HuH-7.5 (cell line): ENCODE measurements at regions not wholly inside any gene's neighbourhood (a gene's known extent, or its start where the extent isn't known, plus 50 kb on each side); places are given as distances from the start of the nearest gene placed in this dataset.

ENCODE experiments used
- DNase-seq: peaks from one replicate; pipeline ENCODE4 v3.0.0; 2011; ENCODE audit warnings: low spot score

DNA sequence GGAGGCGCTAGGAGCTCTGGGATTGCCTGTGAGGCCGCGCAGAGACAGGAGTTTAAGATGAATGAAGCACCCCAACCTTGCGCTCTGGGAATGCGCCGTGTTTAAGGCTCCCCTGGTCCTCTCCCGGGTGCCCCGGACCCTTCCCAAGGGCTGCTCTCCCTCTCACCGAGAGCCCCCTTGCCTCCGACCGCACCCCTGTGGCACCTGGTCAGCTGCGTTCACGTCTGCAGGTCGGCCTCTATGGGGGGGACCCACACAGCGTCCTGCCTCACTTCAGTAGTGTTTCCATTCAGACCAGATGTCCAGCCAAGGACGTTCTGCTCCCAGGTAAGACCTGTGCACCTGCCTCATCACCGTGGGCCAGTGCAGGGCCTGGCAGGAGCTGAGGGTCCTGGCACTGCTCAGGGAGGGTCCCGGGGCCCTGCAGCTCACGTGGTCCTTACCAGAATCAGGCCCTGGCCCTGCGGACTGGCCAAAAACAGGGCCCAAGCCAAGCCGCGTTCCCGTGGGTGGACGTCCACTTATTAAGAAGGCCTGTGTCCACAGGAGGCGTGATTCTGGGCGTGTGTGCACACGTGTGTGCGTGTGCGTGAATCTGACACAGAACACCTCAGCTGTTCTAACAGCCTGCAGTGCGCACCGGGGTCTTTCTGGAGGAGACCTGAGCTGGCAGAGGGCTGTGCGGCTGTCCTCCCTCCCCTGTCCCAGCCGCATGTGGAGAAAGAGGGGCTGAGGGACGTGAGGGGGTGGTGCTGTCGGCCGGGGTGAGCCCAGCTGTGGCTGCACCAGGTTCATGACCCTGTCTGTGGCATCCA is 79.9 kb upstream of the BHLHE23 start:
- no peak for DNase-seq

GRCh38 chr20:63085151-63085861 is 78.5 kb upstream of the BHLHE23 start:
- no peak for DNase-seq

GRCh38 chr20:63084563-63084927 is 77.8 kb upstream of the BHLHE23 start:
- no peak for DNase-seq

DNA sequence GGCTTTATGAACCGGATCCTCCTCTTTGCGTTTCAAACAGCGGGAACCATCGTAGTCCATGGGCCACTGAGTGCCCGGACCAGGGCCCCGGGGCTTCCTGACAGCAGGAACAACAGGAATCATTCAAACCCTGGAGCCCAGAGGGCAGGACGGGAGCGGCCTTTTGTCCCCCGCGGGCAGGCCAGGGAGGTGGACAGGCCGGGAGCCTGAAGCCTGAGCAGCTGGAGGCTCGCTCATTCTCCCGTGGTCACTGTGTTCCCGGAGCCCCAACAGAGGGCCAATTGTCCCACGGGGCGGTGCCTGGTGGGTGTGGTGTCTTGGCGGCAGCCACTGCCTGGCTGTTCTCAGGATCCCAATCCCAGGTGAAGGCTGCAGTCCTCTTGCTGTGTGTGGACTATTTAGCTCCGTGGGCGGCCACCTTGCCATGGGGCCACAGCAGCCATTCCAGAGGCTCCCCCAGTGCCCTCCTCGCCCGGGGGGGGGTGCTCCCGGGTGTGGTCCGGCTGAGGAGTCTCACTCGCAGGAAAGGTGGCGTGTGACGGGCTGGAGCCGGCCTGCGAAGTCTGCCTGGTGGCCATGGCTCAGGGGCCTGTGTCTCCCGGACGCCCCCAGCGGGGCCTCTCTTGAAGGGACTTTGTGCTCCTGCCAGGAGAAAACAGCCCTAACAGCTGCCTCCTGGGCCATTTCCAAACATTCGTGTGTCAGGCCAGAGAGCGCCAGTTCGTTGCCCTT is 77.2 kb upstream of the BHLHE23 start:
- no peak for DNase-seq

DNA sequence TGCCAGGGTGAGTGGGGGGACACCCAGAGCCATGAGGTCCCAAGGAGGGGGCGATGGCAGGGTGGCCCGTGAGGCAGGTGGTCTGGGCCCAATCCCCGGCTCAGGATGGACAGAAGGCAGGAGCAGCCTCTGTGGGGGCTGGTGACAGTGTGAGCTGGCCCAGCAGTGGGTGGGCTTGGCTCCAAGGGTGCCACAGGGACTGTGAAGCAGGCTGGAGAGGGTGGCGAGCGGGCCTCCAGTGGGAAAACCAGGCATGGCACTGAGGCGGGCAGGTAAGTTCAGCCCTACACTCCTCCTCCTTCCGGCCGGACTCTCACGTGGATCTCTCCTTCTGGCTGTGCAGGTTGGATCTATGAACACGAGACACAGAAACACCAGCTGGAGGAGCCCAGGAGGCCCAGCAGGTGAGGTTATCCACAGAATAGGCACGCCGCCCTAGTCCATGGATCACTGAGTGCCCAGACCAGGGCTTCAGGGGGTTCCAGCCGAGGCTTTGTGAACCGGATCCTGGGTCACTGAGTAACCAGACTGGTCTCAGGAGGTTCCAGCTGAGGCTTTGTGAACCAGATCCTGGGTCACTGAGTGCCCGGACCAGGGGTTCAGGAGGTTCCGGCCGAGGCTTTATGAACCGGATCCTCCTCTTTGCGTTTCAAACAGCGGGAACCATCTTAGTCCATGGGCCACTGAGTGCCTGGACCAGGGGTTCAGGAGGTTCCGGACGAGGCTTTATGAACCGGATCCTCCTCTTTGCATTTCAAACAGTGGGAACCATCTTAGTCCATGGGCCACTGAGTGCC is 76.4 kb upstream of the BHLHE23 start:
- no peak for DNase-seq

GRCh38 chr20:63082308-63082938 is 75.7 kb upstream of the BHLHE23 start:
- DNase-seq = peak; percentile 90

- DNase-seq = no peak
Measured at GRCh38 chr20:63081831-63082230, 75.1 kb upstream of the BHLHE23 start.

GRCh38 chr20:63081351-63081750 is 74.6 kb upstream of the BHLHE23 start:
- DNase-seq = no peak

DNA sequence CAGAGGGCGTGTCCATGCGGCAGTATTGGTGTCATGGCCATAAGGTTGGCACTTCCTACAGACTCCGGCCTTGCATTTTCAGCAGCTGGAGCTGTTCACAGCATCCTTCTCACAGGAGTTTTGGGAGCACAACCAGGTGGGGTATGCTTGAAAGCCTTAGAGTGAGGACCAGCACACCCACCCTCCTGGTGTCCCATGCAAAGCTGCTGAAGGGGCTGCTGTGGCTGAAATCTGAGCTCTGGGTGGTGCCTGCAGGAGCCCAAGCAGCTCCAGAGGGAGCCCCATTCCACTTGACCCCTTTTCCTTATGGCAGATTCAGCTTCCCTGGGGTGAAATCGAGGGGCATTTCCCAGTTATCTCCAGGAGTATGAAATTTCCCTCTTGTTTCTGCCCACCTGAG is 74.0 kb upstream of the BHLHE23 start:
- no peak for DNase-seq

- no peak for DNase-seq
Measured at GRCh38 chr20:63080411-63080810, 73.6 kb upstream of the BHLHE23 start.

- no peak for DNase-seq
Measured at GRCh38 chr20:63079971-63080370, 73.2 kb upstream of the BHLHE23 start.

DNA sequence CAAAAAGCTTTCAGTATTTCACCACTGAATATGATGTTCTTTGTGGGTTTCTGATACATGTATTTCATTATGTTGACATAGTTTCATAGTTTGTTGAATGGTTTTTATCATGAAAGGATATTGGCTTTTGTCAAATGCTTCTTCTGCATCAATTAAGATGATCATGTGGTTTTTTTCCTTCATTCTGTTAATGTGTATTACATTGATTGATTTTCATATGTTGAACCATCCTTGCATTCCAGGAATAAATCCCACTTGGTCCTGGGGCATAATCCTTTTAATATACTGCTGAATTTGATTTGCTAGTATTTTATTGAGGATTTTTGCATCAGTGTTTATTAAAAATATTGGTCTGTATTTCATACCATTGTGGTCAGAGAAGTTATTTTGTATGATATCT is 70.9 kb upstream of the BHLHE23 start:
- no peak for DNase-seq

DNA sequence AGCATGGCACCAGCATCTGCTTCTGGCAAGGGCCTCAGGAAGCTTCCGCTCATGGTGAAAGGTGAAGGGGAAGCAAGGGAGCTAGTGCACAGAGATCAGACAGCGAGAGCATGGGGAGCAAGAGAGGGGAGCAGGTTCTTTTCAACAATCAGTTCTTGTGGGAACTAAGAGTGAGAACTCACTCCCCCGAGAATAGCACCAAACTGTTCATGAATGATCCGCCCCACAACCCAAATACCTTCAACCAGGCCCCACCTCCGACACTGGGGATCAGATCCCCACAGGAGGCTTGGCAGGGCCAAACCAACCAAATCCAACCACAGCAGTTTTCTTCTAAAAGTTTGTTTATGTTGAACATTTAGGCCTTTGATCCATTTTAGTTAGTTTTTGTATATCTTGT is 69.7 kb upstream of the BHLHE23 start:
- no peak for DNase-seq

GRCh38 chr20:63074631-63075030 is 67.9 kb upstream of the BHLHE23 start:
- DNase-seq = no peak

GRCh38 chr20:63074182-63074581 is 67.4 kb upstream of the BHLHE23 start:
- DNase-seq = no peak

DNA sequence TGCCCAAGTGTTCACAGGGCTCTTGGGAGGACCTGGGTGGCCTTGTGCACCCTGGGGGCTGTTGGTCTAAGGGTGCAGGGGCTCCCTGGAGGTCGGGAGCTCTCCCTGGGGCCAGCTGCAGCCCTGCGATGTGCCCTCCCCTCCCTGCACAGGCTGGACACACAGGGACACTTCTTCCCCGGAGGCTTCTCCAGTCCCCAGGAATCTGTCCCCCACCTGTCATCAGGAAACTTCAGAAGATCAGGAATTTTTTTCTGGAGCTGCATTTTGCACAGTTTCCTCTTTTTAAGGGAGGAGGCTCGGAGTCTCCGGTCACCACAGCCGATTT is 66.9 kb upstream of the BHLHE23 start:
- no peak for DNase-seq

DNA sequence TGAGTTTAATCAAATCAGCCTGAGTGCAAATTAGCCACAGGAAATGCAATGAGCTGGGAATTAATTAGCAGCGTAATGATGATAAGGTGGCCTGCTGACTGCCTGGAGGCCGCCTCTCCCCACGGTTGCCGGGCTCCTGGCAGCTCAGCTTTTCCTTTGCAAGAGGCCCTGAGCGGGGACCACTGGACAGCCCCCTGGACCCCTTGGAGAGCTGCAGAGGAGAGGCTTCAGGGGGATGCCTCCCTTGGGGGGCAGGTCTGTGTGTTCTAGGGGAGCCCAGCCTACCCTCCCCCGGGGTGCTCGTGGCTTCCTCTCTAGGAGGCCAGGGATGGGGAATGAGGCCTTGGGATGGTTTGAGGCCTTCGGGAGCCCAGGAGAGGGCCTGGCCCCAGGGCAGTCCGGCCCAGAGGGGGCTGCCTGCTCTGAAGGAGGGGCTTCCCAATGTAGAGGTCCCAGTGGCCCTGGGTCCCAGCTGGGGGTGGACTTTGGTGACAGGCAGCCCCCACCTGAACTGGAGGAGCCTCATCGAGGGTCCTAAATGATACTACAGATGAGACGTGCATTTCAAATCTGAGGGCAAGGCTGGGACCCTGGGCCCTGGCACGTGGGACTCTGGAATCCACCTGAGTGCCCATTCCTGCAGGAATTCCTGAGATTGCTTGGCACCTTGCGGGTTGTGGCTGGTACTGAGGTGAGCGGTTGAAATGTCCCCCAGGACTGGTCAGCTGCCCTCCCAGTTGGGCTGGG is 66.4 kb upstream of the BHLHE23 start:
- no peak for DNase-seq

DNA sequence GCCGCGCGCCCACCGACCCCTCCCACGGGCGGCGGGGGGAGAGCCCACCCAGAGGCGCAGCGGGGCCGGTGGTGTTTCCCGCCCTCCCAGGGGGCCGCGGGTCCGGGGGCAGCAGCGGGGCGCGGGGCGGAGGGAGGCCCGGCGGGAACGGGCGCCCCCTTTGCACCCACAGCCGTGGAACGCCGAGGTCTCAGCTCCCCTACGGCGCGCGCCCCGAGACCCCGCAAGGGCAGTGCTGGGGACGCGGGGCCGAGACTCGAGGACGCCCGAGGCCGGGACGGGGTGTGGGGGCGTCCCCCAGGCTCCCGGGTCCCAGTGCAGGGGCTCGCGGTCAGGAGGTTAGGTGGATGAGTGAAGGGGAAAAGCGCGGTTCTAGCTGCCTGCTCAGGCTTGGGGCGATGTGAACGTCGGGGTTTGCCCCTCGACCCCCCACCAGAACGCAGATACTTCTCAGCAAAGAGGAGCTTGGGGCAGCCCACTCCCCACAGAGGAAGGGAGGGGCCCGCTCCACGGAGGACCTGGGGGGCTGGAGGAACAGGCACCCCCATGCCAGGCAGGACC is 65.5 kb upstream of the BHLHE23 start:
- DNase-seq = no peak

DNA sequence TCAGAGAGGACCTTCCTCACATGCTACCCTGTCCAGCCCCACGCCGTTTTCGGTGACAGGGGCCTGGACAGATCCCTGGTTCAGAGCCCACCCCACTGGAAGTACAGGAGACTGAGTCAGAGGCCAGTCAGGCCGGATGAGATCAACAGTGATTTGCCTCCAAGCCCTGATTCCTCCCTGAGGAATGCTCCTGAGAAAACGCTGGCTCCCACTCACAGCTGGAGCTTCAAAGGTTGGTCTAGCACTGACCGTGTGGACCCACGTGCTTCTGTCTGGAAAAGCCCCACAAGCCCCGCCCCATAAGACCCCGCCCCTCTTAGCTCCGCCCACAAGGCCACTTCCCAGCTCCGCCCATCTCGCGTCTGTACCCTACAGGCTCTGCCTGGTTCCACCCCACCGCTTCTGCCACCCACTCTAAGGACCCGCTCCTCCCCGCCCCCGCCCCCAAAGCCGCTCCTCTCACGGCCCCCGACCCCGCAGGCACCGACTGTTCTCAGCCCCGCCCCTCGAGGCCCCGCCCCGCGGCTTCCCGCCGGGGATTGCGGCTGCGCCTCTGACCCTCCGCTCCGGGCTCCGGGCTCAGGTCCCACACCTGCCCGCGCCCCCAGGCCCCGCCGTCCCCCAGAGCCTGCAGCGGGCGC is 64.9 kb upstream of the BHLHE23 start:
- DNase-seq = no peak
